ENCODE measurements at regions not wholly inside any gene's neighbourhood (a gene's known extent, or its start where the extent isn't known, plus 50 kb on each side); places are given as distances from the start of the nearest gene placed in this dataset.

DNA sequence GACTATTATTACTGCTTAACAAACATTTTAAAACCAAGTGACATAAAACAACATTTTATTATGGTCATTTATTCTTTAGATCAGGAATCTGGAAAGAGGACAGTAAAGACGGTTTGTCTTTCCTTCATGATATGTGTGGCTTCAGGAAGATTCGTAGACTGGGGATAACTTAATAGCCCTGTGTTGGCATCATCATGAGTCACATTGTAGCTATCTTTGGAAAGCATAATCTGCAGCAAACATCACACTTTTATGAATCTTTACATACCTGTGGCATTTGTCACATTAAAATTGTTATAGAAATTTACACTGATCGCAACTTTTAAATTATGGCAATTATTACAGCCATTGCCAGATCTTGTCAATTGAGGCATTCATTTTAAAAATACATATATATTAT is 397.1 kb downstream of the NOVA1 start:
- no CpG with 5 or more reads among the region's 3 CpGs for WGBS, 2 experiments (ENCODE audit: extremely low coverage in 2 of 2, insufficient read length in 1 of 2)
- POLR2A ChIA-PET (ENCODE audit: unreplicated experiment), result no interaction called here
- CTCF ChIA-PET, result no interaction called here

More for the DNA sequence above, 397.1 kb downstream of the NOVA1 start:
- H2BK5ac ChIP-seq (ENCODE audit: low read depth, low read length, poor library complexity, severe bottlenecking), result no peak overlapping the region
- ATAC-seq (ENCODE audit: low read depth) (no peak), DNase-seq (peak; percentile 17)
- no peaks in the 10 kb centered on the region for H3K79me1 ChIP-seq (ENCODE audit: low read depth in 1 of 2, low read length in 2 of 2)
- TF ChIP-seq CEBPB (IDR thresholded peaks at IDR 0.05; ENCODE audit: low read depth, low read length) (no peak), SMC3 (IDR thresholded peaks at IDR 0.05; ENCODE audit: low read depth, low read length) (no peak), NFE2L2 (IDR thresholded peaks at IDR 0.05; ENCODE audit: low read depth, low read length) (no peak), BHLHE40 (IDR thresholded peaks at IDR 0.05; ENCODE audit: low read depth, low read length) (no peak)
- H2BK15ac ChIP-seq (ENCODE audit: low read depth, low read length), result no peak overlapping the region
- H3K4me1 ChIP-seq (ENCODE audit: control insufficient read depth, insufficient read depth, low read length), result no peaks in the 10 kb centered on the region
- intact Hi-C loops (cut with micrococcal nuclease), result no loop called here
- H3K9ac ChIP-seq (ENCODE audit: low read depth, low read length), result no peak overlapping the region
- no peaks in the 10 kb centered on the region for H4K20me1 ChIP-seq (ENCODE audit: insufficient read depth, low read length)
- BruUV-seq (replicated peaks), result no TSS peak
- H3K27ac ChIP-seq (ENCODE audit: insufficient read depth, low read length), result no peak overlapping the region
- no peak overlapping the region for H2AK5ac ChIP-seq (ENCODE audit: low read depth, low read length)
- no peaks in the 10 kb centered on the region for H3K9me3 ChIP-seq (ENCODE audit: control insufficient read depth, insufficient read depth, low read length)
- no peaks in the 10 kb centered on the region for H3K9me1 ChIP-seq (ENCODE audit: insufficient read depth, low read length)
- H3K18ac ChIP-seq (ENCODE audit: low read depth, low read length), result no peak overlapping the region
- H3K27me3 ChIP-seq (ENCODE audit: control insufficient read depth, insufficient read depth, low read length), result no peaks in the 10 kb centered on the region
- H2AFZ ChIP-seq (replicated peaks; ENCODE audit: low read length, poor library complexity), result no peak overlapping the region
- no peak overlapping the region for H3K4me2 ChIP-seq (ENCODE audit: low read depth, low read length)
- H3K4me3 ChIP-seq (ENCODE audit: insufficient read depth, low read depth, low read length), result no peak overlapping the region
- H3K56ac ChIP-seq (ENCODE audit: extremely low read depth, insufficient read depth, low read length), result no peak overlapping the region
- H2BK20ac ChIP-seq (ENCODE audit: low read depth, low read length), result no peak overlapping the region
- dilution Hi-C loops (cut with HindIII; ENCODE audit: low sequenced_read_pairs, unreplicated experiment), result no loop called here
- no peak overlapping the region for H4K5ac ChIP-seq (ENCODE audit: low read depth, low read length)
- H4K8ac ChIP-seq (ENCODE audit: low read depth in 2 of 2, low read length in 2 of 2), result no peak overlapping the region
- H3K14ac ChIP-seq (replicated peaks; ENCODE audit: low read depth, low read length), result no peak overlapping the region
- H3K36me3 ChIP-seq (ENCODE audit: control insufficient read depth, insufficient read depth, low read length), result no peaks in the 10 kb centered on the region
- H3K4ac ChIP-seq (ENCODE audit: low read depth, low read length), result no peak overlapping the region
- in situ Hi-C loops (cut with MboI; ENCODE audit: low sequenced_read_pairs), result no loop called here
- no peak overlapping the region for H2BK120ac ChIP-seq (ENCODE audit: low read depth, low read length)
- no peak overlapping the region for H2AK9ac ChIP-seq (replicated peaks; ENCODE audit: low read depth, low read length, poor library complexity)
- no peak overlapping the region for H3K23ac ChIP-seq (ENCODE audit: low read depth, low read length)
- H4K91ac ChIP-seq (ENCODE audit: insufficient read depth, low read depth, low read length), result no peak overlapping the region
